ENCODE measurements at regions not wholly inside any gene's neighbourhood (a gene's known extent, or its start where the extent isn't known, plus 50 kb on each side); places are given as distances from the start of the nearest gene placed in this dataset.

GRCh38 chr5:120988941-120989340 lies 524.8 kb downstream of the PRR16 start:
- TF ChIP-seq ZFX (IDR thresholded peaks at IDR 0.05) (no peak), CTCF (conservative IDR thresholded peaks at IDR 0.05) (no peak)
- H3K27ac ChIP-seq, result no peak overlapping the region

DNA sequence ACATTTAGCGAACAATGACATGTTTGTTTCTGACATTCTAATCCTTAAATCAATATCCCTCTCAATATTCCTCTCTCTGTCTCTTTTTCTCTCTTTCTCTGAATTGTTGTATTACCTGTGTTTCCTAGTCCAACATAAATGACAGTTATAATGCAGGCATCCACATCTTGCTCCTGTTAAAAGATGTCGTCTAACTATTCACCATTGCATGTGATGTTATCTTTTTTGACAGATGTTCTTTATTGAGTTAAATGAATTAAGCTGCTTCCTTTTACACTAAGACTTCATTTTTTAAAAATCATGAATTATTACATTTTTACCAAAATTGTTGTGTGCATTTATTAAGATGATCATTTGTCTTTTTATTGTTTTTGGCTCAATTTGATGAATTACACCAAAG lies 527.5 kb downstream of the PRR16 start:
- TF ChIP-seq CTCF (conservative IDR thresholded peaks at IDR 0.05) (no peak), ZFX (IDR thresholded peaks at IDR 0.05) (no peak)
- no peak overlapping the region for H3K27ac ChIP-seq

DNA sequence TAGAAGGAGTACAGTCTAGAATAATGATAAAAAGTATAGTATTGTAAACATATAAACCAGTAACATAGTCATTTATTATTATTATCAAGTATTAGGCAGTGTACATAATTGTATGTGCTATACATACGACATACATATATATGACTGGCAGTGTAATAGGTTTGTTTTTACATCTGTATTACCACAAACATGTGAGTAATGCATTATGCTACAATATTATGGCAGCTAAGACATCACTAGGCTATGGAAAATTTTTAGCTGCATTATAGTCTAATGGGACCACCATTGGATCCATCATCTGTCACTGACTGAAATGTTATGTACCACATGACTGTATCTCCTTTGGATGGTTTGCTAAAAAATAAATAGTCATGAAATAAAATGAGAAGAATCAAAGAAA lies 530.0 kb downstream of the PRR16 start:
- TF ChIP-seq CTCF (conservative IDR thresholded peaks at IDR 0.05) (no peak), ZFX (IDR thresholded peaks at IDR 0.05) (no peak)
- H3K27ac ChIP-seq, result no peak overlapping the region

DNA sequence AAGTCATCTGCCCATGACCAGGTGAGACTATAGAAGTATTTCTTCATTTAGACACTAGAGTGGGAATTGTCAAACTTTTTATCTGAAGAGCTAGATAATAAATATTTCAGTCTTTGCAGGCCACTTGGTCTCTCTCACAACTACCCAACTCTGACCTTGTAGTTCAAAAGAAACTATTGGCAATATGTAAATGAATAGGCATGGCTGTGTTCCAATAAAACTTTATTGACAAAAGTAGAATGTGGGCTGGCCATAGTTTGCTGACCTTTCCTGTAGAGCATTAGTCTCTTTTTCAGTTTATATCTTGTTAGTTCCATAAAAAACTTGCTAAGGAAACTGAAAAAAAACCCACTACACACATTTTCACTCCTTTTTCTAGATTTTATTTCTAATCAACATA lies 535.5 kb downstream of the PRR16 start:
- H3K27ac ChIP-seq, result no peak overlapping the region
- no peak for TF ChIP-seq ZFX (IDR thresholded peaks at IDR 0.05)
- TF ChIP-seq CTCF (conservative IDR thresholded peaks at IDR 0.05), result no peak

GRCh38 chr5:121006217-121006616 lies 542.1 kb downstream of the PRR16 start:
- TF ChIP-seq CTCF (conservative IDR thresholded peaks at IDR 0.05), result no peak
- TF ChIP-seq ZFX (IDR thresholded peaks at IDR 0.05), result no peak
- H3K27ac ChIP-seq, result no peak overlapping the region

DNA sequence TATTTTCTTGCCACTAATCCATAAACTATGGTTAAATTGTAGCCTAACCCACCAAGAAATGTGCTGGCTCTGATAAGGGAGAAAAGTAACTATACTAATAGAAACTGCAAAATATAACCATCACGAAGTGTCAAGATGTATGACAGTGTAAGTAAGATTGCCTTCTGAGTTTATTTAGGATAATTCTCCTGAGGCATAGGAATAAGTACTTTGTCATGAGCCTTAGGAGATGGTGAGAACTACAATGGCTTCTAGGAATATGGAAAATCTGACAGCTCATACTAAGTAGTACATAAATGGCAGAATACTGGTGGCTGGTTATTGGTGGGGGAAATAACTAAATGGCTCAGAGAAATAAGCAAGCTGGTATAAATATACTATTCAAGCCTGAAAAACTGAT lies 543.9 kb downstream of the PRR16 start:
- TF ChIP-seq ZFX (IDR thresholded peaks at IDR 0.05) (no peak), CTCF (conservative IDR thresholded peaks at IDR 0.05) (no peak)
- H3K27ac ChIP-seq, result no peak overlapping the region

- TF ChIP-seq ZFX (IDR thresholded peaks at IDR 0.05) (no peak), CTCF (conservative IDR thresholded peaks at IDR 0.05) (no peak)
- no peak overlapping the region for H3K27ac ChIP-seq
Measured at GRCh38 chr5:121009058-121009457, 545.0 kb downstream of the PRR16 start.

All from C4-2B (cell line).